Mesenchymal stem cell (in vitro differentiated cells and primary cell): ENCODE measurements at regions not wholly inside any gene's neighbourhood (a gene's known extent, or its start where the extent isn't known, plus 50 kb on each side); places are given as distances from the start of the nearest gene placed in this dataset.

ENCODE experiments used
- DNase-seq: peaks from one replicate; pipeline ENCODE4 v3.0.0-alpha.2; 2013
- H2AFZ ChIP-seq: one replicate; pipeline ENCODE4 v1.6.1; 2013; ENCODE audit warnings: low read depth, mild to moderate bottlenecking, control low read depth, inconsistent platforms, low read length, moderate library complexity
- H2AK5ac ChIP-seq: 2 replicates; pipeline ENCODE4 v1.6.1; 2013; ENCODE audit warnings: low read length, moderate library complexity, mild to moderate bottlenecking, inconsistent platforms; ENCODE audit not compliant: severe bottlenecking
- H2BK120ac ChIP-seq: one replicate; pipeline ENCODE4 v1.6.1; 2013; ENCODE audit warnings: low read depth, mild to moderate bottlenecking, inconsistent platforms, low read length, moderate library complexity
- H2BK12ac ChIP-seq, 2 experiments: one replicate each; pipeline ENCODE4 v1.6.1; 2013; ENCODE audit warnings: inconsistent platforms in 2 of 2, low read length in 2 of 2, mild to moderate bottlenecking in 2 of 2, moderate library complexity in 2 of 2, control low read depth in 1 of 2
- H2BK15ac ChIP-seq: one replicate; pipeline ENCODE4 v1.6.1; 2013; ENCODE audit warnings: mild to moderate bottlenecking, low read depth, inconsistent platforms; ENCODE audit not compliant: poor library complexity, severe bottlenecking
- H2BK5ac ChIP-seq: 2 replicates; pipeline ENCODE4 v1.6.1; 2013; ENCODE audit warnings: low read depth, mild to moderate bottlenecking, low read length, control low read depth, inconsistent platforms; ENCODE audit not compliant: poor library complexity, severe bottlenecking
- H3K14ac ChIP-seq, 2 experiments: one replicate each; pipeline ENCODE4 v1.6.1; 2013; ENCODE audit warnings: inconsistent platforms in 2 of 2, low read length in 2 of 2, control low read depth in 1 of 2, mild to moderate bottlenecking in 1 of 2, moderate library complexity in 1 of 2
- H3K18ac ChIP-seq, 2 experiments: one replicate each; pipeline ENCODE4 v1.6.1; 2013; ENCODE audit warnings: inconsistent platforms in 2 of 2, low read length in 2 of 2, control low read depth in 1 of 2, low read depth in 1 of 2, mild to moderate bottlenecking in 1 of 2
- H3K23ac ChIP-seq, 2 experiments: one replicate each; pipeline ENCODE4 v1.6.1; 2013; ENCODE audit warnings: inconsistent platforms in 2 of 2, low read length in 2 of 2, mild to moderate bottlenecking in 2 of 2, moderate library complexity in 2 of 2, control low read depth in 1 of 2
- H3K27ac ChIP-seq: 2 replicates; pipeline ENCODE4 v1.5.1; 2013; ENCODE audit warnings: mild to moderate bottlenecking, moderate library complexity, low read length, control low read depth, inconsistent platforms; ENCODE audit not compliant: poor library complexity, severe bottlenecking
- H3K27me3 ChIP-seq, 2 experiments: 2 replicates each; pipeline versions ENCODE4 v1.6.1 to v1.7.0; 2013; ENCODE audit warnings: low read length in 2 of 2, mild to moderate bottlenecking in 2 of 2, moderate library complexity in 2 of 2, control low read depth in 1 of 2, inconsistent platforms in 1 of 2; ENCODE audit not compliant: control insufficient read depth in 1 of 2, insufficient read depth in 1 of 2
- H3K36me3 ChIP-seq, 2 experiments: 2 replicates each; pipeline versions ENCODE4 v1.6.1 to v1.7.0; 2013; ENCODE audit warnings: low read length in 2 of 2, control low read depth in 1 of 2, inconsistent platforms in 1 of 2, low read depth in 1 of 2, mild to moderate bottlenecking in 1 of 2; ENCODE audit not compliant: insufficient read depth in 2 of 2, control insufficient read depth in 1 of 2
- H3K4ac ChIP-seq, 2 experiments: one replicate each; pipeline ENCODE4 v1.6.1; 2013; ENCODE audit warnings: inconsistent platforms in 2 of 2, low read length in 2 of 2, mild to moderate bottlenecking in 2 of 2, moderate library complexity in 2 of 2, control low read depth in 1 of 2, low read depth in 1 of 2
- H3K4me1 ChIP-seq: 2 replicates; pipeline ENCODE4 v1.6.1; 2013; ENCODE audit warnings: low read depth, low read length, control low read depth; ENCODE audit not compliant: control insufficient read depth, insufficient read depth
- H3K4me2 ChIP-seq: 2 replicates; pipeline ENCODE4 v1.6.1; 2013; ENCODE audit warnings: low read length, mild to moderate bottlenecking, inconsistent platforms; ENCODE audit not compliant: poor library complexity, severe bottlenecking
- H3K4me3 ChIP-seq, 2 experiments: 2 replicates each; pipeline versions ENCODE4 v1.5.1 to v1.7.0; 2013; ENCODE audit warnings: low read length in 2 of 2, mild to moderate bottlenecking in 2 of 2, control low read depth in 1 of 2, low read depth in 1 of 2; ENCODE audit not compliant: insufficient read depth in 1 of 2
- H3K79me1 ChIP-seq: replicated peaks from 2 replicates; pipeline ENCODE4 v1.6.1; 2013; ENCODE audit warnings: mild to moderate bottlenecking, control low read depth, low read length, inconsistent platforms; ENCODE audit not compliant: poor library complexity, severe bottlenecking
- H3K9ac ChIP-seq: 2 replicates; pipeline ENCODE4 v1.7.0; 2013; ENCODE audit warnings: mild to moderate bottlenecking, low read length, moderate library complexity
- H3K9me3 ChIP-seq: 2 replicates; pipeline ENCODE4 v1.7.0; 2013; ENCODE audit warnings: mild to moderate bottlenecking, low read length; ENCODE audit not compliant: control insufficient read depth
- H4K8ac ChIP-seq: one replicate; pipeline ENCODE4 v1.6.1; 2013; ENCODE audit warnings: inconsistent platforms, mild to moderate bottlenecking, low read length, moderate library complexity
- H4K91ac ChIP-seq: one replicate; pipeline ENCODE4 v1.6.1; 2013; ENCODE audit warnings: mild to moderate bottlenecking, low read length, inconsistent platforms
- WGBS: methylation state at CpG from one replicate; pipeline ENCODE4 v1.1.7; 2013; ENCODE audit warnings: mixed read lengths; 5-methylcytosine and 5-hydroxymethylcytosine counted together

GRCh38 chr13:59398127-59398526, 765.6 kb downstream of the DIAPH3 start:
- Histone ChIP-seq H3K27ac (no peak overlapping the region), H3K4me3 (no peak overlapping the region), H2BK15ac (no peak overlapping the region), H2BK120ac (no peak overlapping the region), H4K91ac (no peak overlapping the region), H3K9ac (no peak overlapping the region), H4K8ac (no peak overlapping the region), H3K4ac (no peak overlapping the region), H3K36me3 (no peaks in the 10 kb centered on the region), H3K4me1 (no peaks in the 10 kb centered on the region), H2AFZ (no peak overlapping the region), H3K14ac (no peak overlapping the region), H3K23ac (no peak overlapping the region), H3K9me3 (no peaks in the 10 kb centered on the region), H2BK5ac (no peak overlapping the region), H3K4me2 (no peak overlapping the region), H2AK5ac (no peak overlapping the region), H3K18ac (no peak overlapping the region), H3K27me3 (no peaks in the 10 kb centered on the region), H2BK12ac (no peak overlapping the region), H3K79me1 (no peaks in the 10 kb centered on the region)
- 94% methylated on average over 2 of the region's 3 CpGs for WGBS
- DNase-seq = no peak

- Histone ChIP-seq H3K9ac (no peak overlapping the region), H2BK15ac (no peak overlapping the region), H3K18ac (no peak overlapping the region), H3K9me3 (no peaks in the 10 kb centered on the region), H2AK5ac (no peak overlapping the region), H2BK12ac (no peak overlapping the region), H3K4me3 (no peak overlapping the region), H4K8ac (no peak overlapping the region), H2BK120ac (no peak overlapping the region), H3K23ac (no peak overlapping the region), H2AFZ (no peak overlapping the region), H3K4ac (no peak overlapping the region), H3K27me3 (no peaks in the 10 kb centered on the region), H3K4me2 (no peak overlapping the region), H3K4me1 (no peaks in the 10 kb centered on the region), H2BK5ac (no peak overlapping the region), H3K14ac (no peak overlapping the region), H3K36me3 (no peaks in the 10 kb centered on the region), H4K91ac (no peak overlapping the region), H3K79me1 (no peaks in the 10 kb centered on the region), H3K27ac (no peak overlapping the region)
- 100% methylated on average over 3 of the region's 4 CpGs for WGBS
- DNase-seq = no peak
Measured at GRCh38 chr13:59398661-59399060, 765.1 kb downstream of the DIAPH3 start.

- no peaks in the 10 kb centered on the region for H3K36me3 ChIP-seq
- H3K79me1 ChIP-seq = no peaks in the 10 kb centered on the region
- H3K4ac ChIP-seq = no peak overlapping the region
- H2BK120ac ChIP-seq = no peak overlapping the region
- H3K27me3 ChIP-seq = no peaks in the 10 kb centered on the region
- H4K91ac ChIP-seq = no peak overlapping the region
- no peak overlapping the region for H3K9ac ChIP-seq
- no peak overlapping the region for H3K23ac ChIP-seq
- no peak overlapping the region for H2BK12ac ChIP-seq
- H3K27ac ChIP-seq = no peak overlapping the region
- no peak overlapping the region for H2AFZ ChIP-seq
- H2BK15ac ChIP-seq = no peak overlapping the region
- H3K14ac ChIP-seq = no peak overlapping the region
- no peaks in the 10 kb centered on the region for H3K4me1 ChIP-seq
- H4K8ac ChIP-seq = no peak overlapping the region
- no peak for DNase-seq
- no peak overlapping the region for H3K18ac ChIP-seq
- H3K9me3 ChIP-seq = no peaks in the 10 kb centered on the region
- no peak overlapping the region for H3K4me2 ChIP-seq
- no peak overlapping the region for H2AK5ac ChIP-seq
- H2BK5ac ChIP-seq = no peak overlapping the region
- no peak overlapping the region for H3K4me3 ChIP-seq
Measured at GRCh38 chr13:59399513-59399912, 764.2 kb downstream of the DIAPH3 start.

- Histone ChIP-seq H3K27me3 (no peaks in the 10 kb centered on the region), H2AFZ (no peak overlapping the region), H2AK5ac (no peak overlapping the region), H3K36me3 (no peaks in the 10 kb centered on the region), H3K4me1 (no peaks in the 10 kb centered on the region), H3K4me2 (no peak overlapping the region), H4K8ac (no peak overlapping the region), H3K4me3 (no peak overlapping the region), H2BK5ac (no peak overlapping the region), H2BK12ac (no peak overlapping the region), H2BK120ac (no peak overlapping the region), H4K91ac (no peak overlapping the region), H3K14ac (no peak overlapping the region), H2BK15ac (no peak overlapping the region), H3K27ac (no peak overlapping the region), H3K9ac (no peak overlapping the region), H3K9me3 (peaks cover 25% of the 10 kb centered on the region), H3K23ac (no peak overlapping the region), H3K4ac (no peak overlapping the region), H3K18ac (no peak overlapping the region), H3K79me1 (no peaks in the 10 kb centered on the region)
- DNase-seq = no peak
Measured at GRCh38 chr13:59404331-59404730, 759.4 kb downstream of the DIAPH3 start.
